Fibroblast of villous mesenchyme (primary cell): ENCODE measurements at regions not wholly inside any gene's neighbourhood (a gene's known extent, or its start where the extent isn't known, plus 50 kb on each side); places are given as distances from the start of the nearest gene placed in this dataset.

Source experiments
- DNase-seq: peaks from one replicate; pipeline ENCODE4 v3.0.0-alpha.2; 2010; ENCODE audit warnings: low read depth
- H3K4me3 ChIP-seq: 2 replicates; pipeline ENCODE4 v1.5.1; 2011; ENCODE audit warnings: low read depth, mild to moderate bottlenecking, low read length
- CTCF ChIP-seq: IDR thresholded peaks from 2 replicates; pipeline ENCODE4 v1.5.1; 2012; ENCODE audit warnings: low read depth, mild to moderate bottlenecking, low read length; ENCODE audit not compliant: insufficient read depth

GRCh38 chr15:95215017-95215416, 983.7 kb downstream of the MCTP2 start:
- peak; percentile 7 for DNase-seq
- no peak for TF ChIP-seq CTCF

GRCh38 chr15:95226835-95227234, 995.5 kb downstream of the MCTP2 start:
- H3K4me3 ChIP-seq: no peak overlapping the region
- no peak for DNase-seq
- TF ChIP-seq CTCF: no peak

More at GRCh38 chr15:95215017-95215416, 983.7 kb downstream of the MCTP2 start:
- H3K4me3 ChIP-seq: no peak overlapping the region

- no peak for TF ChIP-seq CTCF
- no peak for DNase-seq
- H3K4me3 ChIP-seq: no peak overlapping the region
These were observed 995.9 kb downstream of the MCTP2 start for GRCh38 chr15:95227235-95227634.

- no peak for TF ChIP-seq CTCF
- H3K4me3 ChIP-seq: no peak overlapping the region
- no peak for DNase-seq
These were observed 997.6 kb downstream of the MCTP2 start for GRCh38 chr15:95228856-95229555.

GRCh38 chr15:95235033-95235432, 1003.7 kb downstream of the MCTP2 start:
- DNase-seq: no peak
- no peak for TF ChIP-seq CTCF
- no peak overlapping the region for H3K4me3 ChIP-seq

GRCh38 chr15:95247071-95247984, 1016.0 kb downstream of the MCTP2 start:
- H3K4me3 ChIP-seq: no peak overlapping the region
- DNase-seq: peak; percentile 86
- TF ChIP-seq CTCF: no peak
